HEK293 (cell line): ENCODE measurements at regions not wholly inside any gene's neighbourhood (a gene's known extent, or its start where the extent isn't known, plus 50 kb on each side); places are given as distances from the start of the nearest gene placed in this dataset.

ENCODE experiments used
- CTCF ChIA-PET: fragments of 350-600 bp; formaldehyde crosslinking; extraction: SDS; loops from one replicate; lab custom pipeline; 2021; ENCODE audit warnings: antibody characterized with exemption; lab: Yijun Ruan, JAX
- POLR2A ChIA-PET: fragments of 300-600 bp; formaldehyde crosslinking; extraction: SDS; loops from one replicate; lab custom pipeline; 2020; ENCODE audit warnings: antibody characterized with exemption, inconsistent platforms; lab: Yijun Ruan, JAX
- H3K27ac ChIP-seq: fragments of 200-500 bp; sonication (Bioruptor generic); 2 replicates; pipeline ENCODE4 v1.5.1; 2014; ENCODE audit warnings: low read depth, low read length, control low read depth, inconsistent platforms; ENCODE audit errors: extremely low read depth
- H3K36me3 ChIP-seq, 2 experiments: fragments of 200-500 bp in 1 of 2; sonication (Bioruptor generic) in 1 of 2; 1 replicate in 1 of 2; 2 replicates in 1 of 2; pipeline ENCODE4 v1.5.1; 2014 to 2017; ENCODE audit warnings: inconsistent platforms in 2 of 2, low read length in 2 of 2; ENCODE audit not compliant: control insufficient read depth in 2 of 2, insufficient read depth in 1 of 2
- H3K4me1 ChIP-seq: fragments of 200-500 bp; sonication (Bioruptor generic); 2 replicates; pipeline ENCODE4 v1.5.1; 2014; ENCODE audit warnings: mild to moderate bottlenecking, low read length, inconsistent platforms; ENCODE audit not compliant: control insufficient read depth, insufficient read depth
- H3K4me3 ChIP-seq: 2 replicates; pipeline ENCODE4 v1.5.1; 2011; ENCODE audit warnings: low read depth, mild to moderate bottlenecking, control low read depth, low read length, moderate library complexity
- H3K9me3 ChIP-seq: fragments of 200-500 bp; sonication (Bioruptor generic); 2 replicates; pipeline ENCODE4 v1.5.1; 2014; ENCODE audit warnings: low read depth, low read length, inconsistent platforms; ENCODE audit not compliant: control insufficient read depth, insufficient read depth
- BCL11A ChIP-seq: fragments of 450-650 bp; formaldehyde crosslinking; IDR thresholded peaks from 2 replicates; pipeline ENCODE4 v1.5.1; 2016; ENCODE audit warnings: low read depth, missing biosample characterization, missing genetic modification characterization
- OSR2 ChIP-seq: fragments of 450-650 bp; formaldehyde crosslinking; IDR thresholded peaks from 2 replicates; pipeline ENCODE4 v1.5.1; 2016; ENCODE audit warnings: missing biosample characterization, missing genetic modification characterization
- OVOL3 ChIP-seq: fragments of 450-650 bp; formaldehyde crosslinking; IDR thresholded peaks from 2 replicates; pipeline ENCODE4 v1.5.1; 2016; ENCODE audit warnings: missing biosample characterization, missing genetic modification characterization
- SP2 ChIP-seq: fragments of 450-650 bp; formaldehyde crosslinking; IDR thresholded peaks from 2 replicates; pipeline ENCODE4 v1.5.1; 2016; ENCODE audit warnings: missing biosample characterization, missing genetic modification characterization
- TCF7L2 ChIP-seq: IDR thresholded peaks from 2 replicates; pipeline ENCODE4 v1.6.1; 2011; ENCODE audit warnings: low read depth, mild to moderate bottlenecking, inconsistent platforms, low read length, moderate library complexity, borderline replicate concordance
- ZBTB17 ChIP-seq: fragments of 450-650 bp; formaldehyde crosslinking; IDR thresholded peaks from 2 replicates; pipeline ENCODE4 v1.5.1; 2016; ENCODE audit warnings: missing biosample characterization, missing genetic modification characterization
- ZFP69B ChIP-seq: fragments of 450-650 bp; formaldehyde crosslinking; IDR thresholded peaks from 2 replicates; pipeline ENCODE4 v1.5.1; 2016; ENCODE audit warnings: missing biosample characterization, missing genetic modification characterization
- ZNF24 ChIP-seq: fragments of 450-650 bp; formaldehyde crosslinking; IDR thresholded peaks from 2 replicates; pipeline ENCODE4 v1.5.1; 2016; ENCODE audit warnings: missing biosample characterization, missing genetic modification characterization
- ZNF350 ChIP-seq: fragments of 450-650 bp; formaldehyde crosslinking; IDR thresholded peaks from 2 replicates; pipeline ENCODE4 v1.5.0; 2017; ENCODE audit warnings: missing biosample characterization, mild to moderate bottlenecking, missing genetic modification characterization
- ZNF366 ChIP-seq: fragments of 450-650 bp; formaldehyde crosslinking; conservative IDR thresholded peaks from 2 replicates; pipeline ENCODE4 v1.5.1; 2016; ENCODE audit warnings: missing biosample characterization, missing genetic modification characterization
- ZNF544 ChIP-seq: fragments of 450-650 bp; formaldehyde crosslinking; IDR thresholded peaks from 2 replicates; pipeline ENCODE4 v1.5.0; 2017; ENCODE audit warnings: missing biosample characterization, missing genetic modification characterization
- ZNF610 ChIP-seq: fragments of 450-650 bp; formaldehyde crosslinking; IDR thresholded peaks from 2 replicates; pipeline ENCODE4 v1.5.1; 2016; ENCODE audit warnings: missing biosample characterization, missing genetic modification characterization, borderline replicate concordance
- TF ChIP-seq, protein P1 (sequence below): fragments of 450-650 bp; formaldehyde crosslinking; conservative IDR thresholded peaks from 2 replicates; pipeline ENCODE4 v1.5.1; 2016; ENCODE audit warnings: low read depth, missing biosample characterization, missing genetic modification characterization

DNA sequence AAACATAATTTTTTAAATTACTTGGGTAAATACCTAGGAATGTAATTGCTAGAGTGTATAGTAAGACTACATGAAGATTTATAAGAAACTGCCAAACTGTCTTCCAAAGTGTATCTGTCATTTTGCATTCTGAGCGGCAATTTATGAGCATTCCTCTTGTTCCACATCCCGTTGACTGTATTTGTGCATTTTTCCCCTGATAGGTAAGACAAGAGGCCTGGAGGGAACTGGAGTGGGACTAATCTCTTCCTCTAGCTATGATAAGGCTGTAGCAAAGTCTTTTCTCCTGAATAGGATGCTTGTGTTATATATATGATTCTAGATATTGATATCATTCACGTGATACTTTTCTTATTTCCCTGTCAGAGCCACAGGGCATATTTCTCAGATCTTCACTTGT, 1557.5 kb downstream of the GRIK2 start:
- Histone ChIP-seq H3K9me3 (no peaks in the 10 kb centered on the region), H3K27ac (no peak overlapping the region), H3K36me3 (no peaks in the 10 kb centered on the region), H3K4me3 (no peak overlapping the region), H3K4me1 (no peaks in the 10 kb centered on the region)
- ChIA-PET POLR2A (no interaction called here), CTCF (interaction anchor here (0.7 kb wide), 1 partner anchor 94 kb away, joined by 4 read pairs; no protein-coding TSS in a partner anchor)
- TF ChIP-seq TCF7L2 = no peak
- TF ChIP-seq, protein P1, sequence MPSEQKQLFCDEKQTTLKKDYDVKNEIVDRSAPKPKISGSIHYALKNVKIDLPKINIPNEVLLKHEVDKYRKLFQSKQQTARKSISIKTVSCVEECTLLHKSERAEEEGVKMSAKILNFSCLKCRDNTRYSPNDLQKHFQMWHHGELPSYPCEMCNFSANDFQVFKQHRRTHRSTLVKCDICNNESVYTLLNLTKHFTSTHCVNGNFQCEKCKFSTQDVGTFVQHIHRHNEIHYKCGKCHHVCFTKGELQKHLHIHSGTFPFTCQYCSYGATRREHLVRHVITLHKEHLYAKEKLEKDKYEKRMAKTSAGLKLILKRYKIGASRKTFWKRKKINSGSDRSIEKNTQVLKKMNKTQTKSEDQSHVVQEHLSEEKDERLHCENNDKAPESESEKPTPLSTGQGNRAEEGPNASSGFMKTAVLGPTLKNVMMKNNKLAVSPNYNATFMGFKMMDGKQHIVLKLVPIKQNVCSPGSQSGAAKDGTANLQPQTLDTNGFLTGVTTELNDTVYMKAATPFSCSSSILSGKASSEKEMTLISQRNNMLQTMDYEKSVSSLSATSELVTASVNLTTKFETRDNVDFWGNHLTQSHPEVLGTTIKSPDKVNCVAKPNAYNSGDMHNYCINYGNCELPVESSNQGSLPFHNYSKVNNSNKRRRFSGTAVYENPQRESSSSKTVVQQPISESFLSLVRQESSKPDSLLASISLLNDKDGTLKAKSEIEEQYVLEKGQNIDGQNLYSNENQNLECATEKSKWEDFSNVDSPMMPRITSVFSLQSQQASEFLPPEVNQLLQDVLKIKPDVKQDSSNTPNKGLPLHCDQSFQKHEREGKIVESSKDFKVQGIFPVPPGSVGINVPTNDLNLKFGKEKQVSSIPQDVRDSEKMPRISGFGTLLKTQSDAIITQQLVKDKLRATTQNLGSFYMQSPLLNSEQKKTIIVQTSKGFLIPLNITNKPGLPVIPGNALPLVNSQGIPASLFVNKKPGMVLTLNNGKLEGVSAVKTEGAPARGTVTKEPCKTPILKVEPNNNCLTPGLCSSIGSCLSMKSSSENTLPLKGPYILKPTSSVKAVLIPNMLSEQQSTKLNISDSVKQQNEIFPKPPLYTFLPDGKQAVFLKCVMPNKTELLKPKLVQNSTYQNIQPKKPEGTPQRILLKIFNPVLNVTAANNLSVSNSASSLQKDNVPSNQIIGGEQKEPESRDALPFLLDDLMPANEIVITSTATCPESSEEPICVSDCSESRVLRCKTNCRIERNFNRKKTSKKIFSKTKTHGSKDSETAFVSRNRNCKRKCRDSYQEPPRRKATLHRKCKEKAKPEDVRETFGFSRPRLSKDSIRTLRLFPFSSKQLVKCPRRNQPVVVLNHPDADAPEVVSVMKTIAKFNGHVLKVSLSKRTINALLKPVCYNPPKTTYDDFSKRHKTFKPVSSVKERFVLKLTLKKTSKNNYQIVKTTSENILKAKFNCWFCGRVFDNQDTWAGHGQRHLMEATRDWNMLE (tag by site-specific recombination) = no peak
- TF ChIP-seq ZNF350 (tag by site-specific recombination) = no peak
- TF ChIP-seq ZNF366 (tag by site-specific recombination) = no peak
- TF ChIP-seq ZBTB17 (tag by site-specific recombination) = no peak

DNA sequence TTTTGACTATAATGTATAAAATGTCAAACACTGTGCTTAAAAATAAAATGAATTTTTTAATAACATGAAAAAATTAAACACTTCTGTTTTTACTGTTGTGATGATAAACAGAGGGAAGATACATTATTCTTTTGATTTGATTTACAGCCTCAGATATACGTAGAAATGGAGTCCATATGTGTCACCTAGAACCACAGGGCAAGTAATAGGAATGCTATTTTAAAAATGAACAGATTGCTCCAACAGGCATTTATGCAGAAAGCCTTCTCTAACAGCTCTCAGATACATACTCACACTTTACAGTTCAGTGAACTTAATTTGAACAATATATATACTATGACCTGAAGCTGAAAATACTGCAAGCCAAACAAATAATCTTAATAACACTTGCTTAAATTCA, 1551.0 kb downstream of the GRIK2 start:
- H3K4me3 ChIP-seq = no peak overlapping the region
- no peaks in the 10 kb centered on the region for H3K9me3 ChIP-seq
- ChIA-PET CTCF (no interaction called here), POLR2A (no interaction called here)
- no peak overlapping the region for H3K27ac ChIP-seq
- H3K4me1 ChIP-seq = no peaks in the 10 kb centered on the region
- H3K36me3 ChIP-seq = no peaks in the 10 kb centered on the region
- TF ChIP-seq BCL11A (tag by site-specific recombination) (no peak), SP2 (tag by site-specific recombination) (no peak), ZNF544 (tag by site-specific recombination) (no peak), ZFP69B (tag by site-specific recombination) (no peak), ZNF610 (tag by site-specific recombination) (no peak), OVOL3 (tag by site-specific recombination) (no peak), ZNF24 (tag by site-specific recombination) (no peak), OSR2 (tag by site-specific recombination) (no peak)
- TF ChIP-seq, protein P1 (tag by site-specific recombination) = no peak
